Keratinocyte (primary cell): ENCODE measurements at regions not wholly inside any gene's neighbourhood (a gene's known extent, or its start where the extent isn't known, plus 50 kb on each side); places are given as distances from the start of the nearest gene placed in this dataset.

Source experiments
- CTCF ChIP-seq, 3 experiments: IDR thresholded peaks in 1 of 3; conservative IDR thresholded peaks in 1 of 3; optimal IDR thresholded peaks in 1 of 3; 2 replicates in 2 of 3; 3 replicates in 1 of 3; pipeline versions ENCODE3 to v1.5.1; 2011; ENCODE audit warnings: low read length in 3 of 3, mild to moderate bottlenecking in 3 of 3, moderate library complexity in 2 of 3, control low read depth in 1 of 3, inconsistent platforms in 1 of 3; ENCODE audit not compliant: insufficient read depth in 2 of 3; ENCODE audit errors: extremely low read depth in 1 of 3
- EZH2 ChIP-seq: IDR thresholded peaks from one replicate; pipeline ENCODE4 v1.6.1; 2012; ENCODE audit warnings: inconsistent platforms, mild to moderate bottlenecking, low read length, moderate library complexity

- no peak for TF ChIP-seq CTCF (optimal IDR thresholded peaks at IDR 0.05 in 1 of 3, IDR thresholded peaks at IDR 0.05 in 1 of 3, conservative IDR thresholded peaks at IDR 0.05 in 1 of 3; ENCODE audit: extremely low read depth in 1 of 3, insufficient read depth in 2 of 3, low read length in 3 of 3)
- no peak for TF ChIP-seq EZH2
Observed at GRCh38 chr15:87686339-87686738, 570.2 kb downstream of the NTRK3 start.
